Stimulated activated CD4-positive, alpha-beta T cell treated with anti-CD3 and anti-CD28 coated beads, TNF-alpha, amount 100 ng/mL, for 24 hours (primary cell): ENCODE measurements at regions not wholly inside any gene's neighbourhood (a gene's known extent, or its start where the extent isn't known, plus 50 kb on each side); places are given as distances from the start of the nearest gene placed in this dataset.
"Not testable (repeated sequence)": the region's sequence is repeated elsewhere in the genome, so short reads cannot be mapped to it uniquely, and the experiment has no call there.

Experiments used
- DNase-seq, 3 experiments: peaks; one replicate each; pipeline ENCODE4 v3.0.0-alpha.2; 2020; ENCODE audit warnings: low read depth in 3 of 3

GRCh38 chr10:43939389-43939938 is 290.8 kb upstream of the ZNF32 start:
- DNase-seq = no peak

- DNase-seq = no peak
Measured at GRCh38 chr10:43938810-43939209, 290.1 kb upstream of the ZNF32 start.

DNA sequence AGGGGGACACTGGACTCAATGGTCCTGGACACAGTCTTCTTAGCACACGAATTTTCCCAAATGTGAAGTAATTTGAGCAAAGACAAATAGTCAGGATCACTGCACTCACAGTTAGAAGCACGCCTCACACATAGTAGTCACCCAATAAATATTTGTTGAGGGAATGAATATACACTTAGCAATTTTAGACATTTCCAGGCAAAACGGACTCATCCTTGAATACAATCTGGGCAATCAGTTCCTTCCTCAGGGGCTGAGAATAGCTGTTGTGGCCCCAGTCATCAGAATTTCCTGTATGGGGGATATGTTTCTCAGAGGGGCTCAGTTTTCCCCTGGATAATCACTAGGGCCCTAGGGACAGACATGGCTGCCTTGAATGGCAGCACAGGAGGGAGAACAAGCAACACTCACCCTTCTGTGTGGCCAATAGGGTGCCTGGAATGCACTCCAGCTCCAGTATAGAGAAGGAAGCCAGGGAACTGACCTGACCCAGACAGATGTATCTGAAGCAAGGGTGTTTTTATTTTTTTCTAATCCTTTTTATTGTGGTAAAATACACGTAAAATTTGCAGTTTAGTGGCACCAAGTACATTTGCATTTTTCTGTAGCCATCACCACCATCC is 282.7 kb upstream of the ZNF32 start:
- DNase-seq = no peak

GRCh38 chr10:43930777-43931176 is 282.1 kb upstream of the ZNF32 start:
- DNase-seq = no peak

DNA sequence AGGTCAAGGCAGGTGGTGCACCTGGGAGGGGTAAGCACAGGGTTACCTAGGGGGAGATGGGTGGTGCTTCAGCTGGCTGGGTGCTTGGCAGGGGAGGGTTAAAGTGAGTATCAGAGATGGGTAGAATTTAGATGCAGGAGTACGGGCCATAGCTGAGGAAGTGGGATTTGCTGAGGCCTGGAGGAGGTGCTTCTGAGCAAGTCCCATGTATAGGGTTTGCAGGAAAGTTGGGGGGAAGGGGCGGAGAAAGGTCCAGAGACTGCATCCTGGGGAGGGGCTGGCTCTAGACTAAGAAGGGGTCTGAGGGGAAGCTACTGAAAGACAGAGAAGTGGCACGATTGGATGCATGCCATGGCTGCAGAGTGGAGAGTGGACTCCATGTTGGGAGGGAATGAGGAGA is 281.6 kb upstream of the ZNF32 start:
- no peak for DNase-seq

DNA sequence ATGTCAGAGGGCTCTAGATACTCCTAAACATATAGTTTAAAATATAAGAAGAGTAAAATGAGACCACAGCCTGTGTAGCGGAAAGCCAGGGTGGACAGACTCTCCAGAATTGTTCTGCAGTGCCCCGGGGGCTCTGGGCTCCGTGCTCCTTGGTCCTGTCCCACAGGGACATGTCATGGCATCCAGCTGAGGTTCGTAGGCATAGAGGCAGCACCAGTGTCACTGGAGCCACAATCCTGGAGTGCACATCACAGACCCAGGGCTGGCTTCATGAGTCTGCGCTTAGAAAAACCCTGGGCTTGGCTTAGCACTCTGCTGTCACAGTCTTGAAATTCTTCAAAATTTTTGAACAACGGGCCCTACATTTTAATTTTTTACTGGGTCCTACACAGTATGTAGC is 280.4 kb upstream of the ZNF32 start:
- no peak for DNase-seq

DNA sequence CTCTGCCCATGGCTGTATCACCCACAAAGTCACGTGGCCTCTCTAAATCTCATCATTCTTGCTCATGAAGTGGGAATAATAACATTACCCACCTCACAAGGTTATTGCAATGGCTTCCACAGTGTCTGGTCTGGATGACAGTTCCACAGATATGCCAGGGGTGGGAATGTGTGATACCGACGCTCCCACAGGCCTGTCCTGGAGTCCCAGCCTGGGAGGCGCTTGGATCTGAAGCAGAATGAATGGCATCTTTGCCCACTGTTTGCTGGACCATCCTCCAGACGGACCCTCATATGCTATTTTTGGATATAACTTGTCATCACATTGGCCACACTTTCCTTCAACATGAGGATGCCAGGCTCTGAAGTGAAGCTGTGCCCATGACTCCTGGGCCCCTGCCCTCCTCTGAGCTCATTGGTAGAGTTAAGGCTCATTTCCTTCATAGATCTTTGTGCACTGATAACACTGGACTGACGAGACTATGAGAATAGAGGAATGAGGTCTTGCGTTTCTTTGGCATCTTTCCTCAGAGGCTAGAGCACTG is 279.8 kb upstream of the ZNF32 start:
- no peak for DNase-seq

DNA sequence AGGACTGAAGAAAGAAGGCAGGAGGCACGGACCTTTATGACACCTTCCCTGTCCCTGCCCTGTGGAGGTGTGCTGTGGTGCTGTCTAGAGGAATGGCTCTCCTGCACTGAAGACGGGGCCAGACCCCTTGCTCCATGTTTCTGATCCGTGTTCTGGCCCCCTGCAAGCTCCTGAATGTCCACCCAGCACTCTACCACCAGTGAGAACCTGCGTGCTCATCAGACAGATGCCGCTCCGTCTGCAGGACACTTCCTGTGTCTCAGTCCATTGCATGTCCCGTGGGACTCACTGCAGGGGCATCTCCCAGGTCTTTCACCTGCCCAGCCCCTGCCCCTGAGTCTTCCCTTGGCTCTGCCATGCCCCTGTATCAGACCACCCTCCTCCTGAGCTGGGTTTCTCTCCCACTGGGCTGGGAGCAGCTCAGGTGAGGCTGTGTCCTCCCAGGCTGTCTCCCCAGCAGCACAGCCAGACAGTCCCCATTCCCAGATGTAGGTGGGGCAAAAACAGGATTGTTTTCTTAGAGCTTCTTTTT is 278.3 kb upstream of the ZNF32 start:
- DNase-seq = no peak

GRCh38 chr10:43926371-43926770 is 277.7 kb upstream of the ZNF32 start:
- no peak for DNase-seq

DNA sequence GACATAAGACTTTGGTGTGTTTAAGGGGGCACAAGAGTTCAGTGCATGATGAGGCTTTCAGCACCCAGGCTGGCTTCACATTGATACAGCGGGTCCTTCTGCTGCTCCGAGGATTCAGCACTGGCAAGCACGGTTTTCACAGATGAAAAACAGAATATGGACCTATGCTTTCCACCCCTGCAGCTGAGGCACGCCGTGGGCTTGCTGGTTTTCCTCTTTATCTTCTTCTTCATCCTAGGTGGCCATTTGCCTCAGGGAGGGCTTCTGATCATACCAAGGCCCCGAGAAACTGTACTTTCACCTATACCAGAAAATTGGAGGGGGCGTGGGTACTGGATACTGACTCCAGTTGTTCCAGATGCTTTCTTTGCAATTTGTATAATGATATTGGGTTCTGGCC is 277.1 kb upstream of the ZNF32 start:
- DNase-seq = no peak

DNA sequence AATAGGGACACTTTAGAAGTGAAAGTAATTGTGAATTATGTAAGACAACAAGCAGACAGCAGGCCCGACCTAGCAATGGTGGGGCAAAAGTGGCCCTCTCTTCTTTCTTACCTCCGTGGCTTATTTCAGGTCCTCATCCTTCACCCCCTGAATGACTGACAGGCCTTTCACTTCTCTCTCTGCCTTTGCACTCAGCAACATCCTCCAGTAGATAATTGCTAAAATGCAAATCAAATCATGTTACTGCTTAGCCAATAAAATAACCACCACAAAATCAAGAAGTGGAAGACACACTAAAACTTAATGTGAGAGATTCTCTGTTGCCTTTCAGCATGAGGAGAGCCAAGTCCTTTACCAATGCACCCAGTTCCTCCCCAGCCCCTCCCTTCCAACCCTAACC is 274.6 kb upstream of the ZNF32 start:
- DNase-seq = no peak

DNA sequence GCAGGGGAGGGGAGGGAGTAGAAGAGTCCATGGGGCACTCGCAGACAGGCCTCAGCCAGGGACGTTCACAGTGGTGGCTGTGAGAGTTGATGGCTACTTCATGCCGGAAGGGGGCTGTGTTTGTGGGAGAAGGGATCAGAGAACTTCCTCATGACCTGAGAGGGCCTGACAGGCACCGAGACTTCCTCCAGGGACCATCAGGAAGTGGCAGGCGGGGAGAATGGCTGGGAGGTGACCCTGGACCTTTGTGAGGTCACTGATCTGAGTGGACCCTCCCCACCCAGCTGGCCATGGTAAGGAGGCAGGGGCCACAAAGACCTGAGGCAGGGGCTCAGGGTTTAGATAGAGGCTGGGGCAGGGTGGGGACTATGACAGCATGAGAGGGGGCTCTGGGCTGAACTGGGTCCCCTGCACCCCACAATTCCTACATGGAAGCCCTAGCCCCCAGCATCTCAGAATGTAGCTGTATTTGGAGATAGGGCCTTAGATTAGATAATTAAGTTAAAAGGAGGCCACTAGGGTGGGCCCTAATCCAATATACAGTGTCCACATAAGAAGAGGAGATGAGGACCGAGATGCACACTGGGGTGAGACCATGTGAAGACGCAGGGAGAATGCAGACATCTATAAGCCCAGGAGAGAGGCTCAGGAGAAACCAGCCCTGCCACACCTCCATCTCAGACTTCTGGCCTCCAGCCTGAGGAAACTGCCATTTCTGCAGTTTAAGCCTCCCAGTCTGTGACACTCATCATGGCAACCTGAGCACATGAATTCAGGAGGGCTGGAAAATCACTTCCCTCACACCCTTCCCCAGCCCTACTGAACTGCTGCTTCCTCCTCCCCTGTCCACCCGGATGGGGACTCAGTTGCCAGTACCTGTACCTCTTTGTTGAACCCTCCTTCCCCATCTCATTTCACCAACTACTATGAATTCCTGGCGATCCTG is 273.9 kb upstream of the ZNF32 start:
- DNase-seq = no peak

GRCh38 chr10:43921881-43922280 is 273.2 kb upstream of the ZNF32 start:
- no peak for DNase-seq

DNA sequence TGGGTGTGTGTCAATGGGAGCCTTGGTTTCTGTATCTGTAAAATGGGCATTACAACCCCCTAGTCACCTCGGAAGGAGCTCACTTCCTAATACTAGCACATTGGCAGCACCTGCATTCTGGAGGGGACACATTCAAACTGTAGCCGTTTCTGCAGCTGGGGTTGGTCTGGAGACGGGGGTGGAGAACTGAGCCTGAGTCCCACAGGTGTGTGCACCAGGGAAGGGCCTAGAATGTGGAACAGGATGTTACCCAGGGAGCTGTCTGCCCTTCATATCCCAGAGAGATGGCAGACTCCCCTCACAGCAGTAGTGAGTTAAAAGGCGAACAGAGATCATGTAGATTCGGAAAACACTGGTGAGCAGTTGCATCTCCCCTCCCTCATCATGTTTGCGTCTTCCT is 272.8 kb upstream of the ZNF32 start:
- no peak for DNase-seq

GRCh38 chr10:43920236-43920758 is 271.6 kb upstream of the ZNF32 start:
- DNase-seq = not testable (repeated sequence)

GRCh38 chr10:43913676-43914235 is 265.1 kb upstream of the ZNF32 start:
- no peak for DNase-seq

DNA sequence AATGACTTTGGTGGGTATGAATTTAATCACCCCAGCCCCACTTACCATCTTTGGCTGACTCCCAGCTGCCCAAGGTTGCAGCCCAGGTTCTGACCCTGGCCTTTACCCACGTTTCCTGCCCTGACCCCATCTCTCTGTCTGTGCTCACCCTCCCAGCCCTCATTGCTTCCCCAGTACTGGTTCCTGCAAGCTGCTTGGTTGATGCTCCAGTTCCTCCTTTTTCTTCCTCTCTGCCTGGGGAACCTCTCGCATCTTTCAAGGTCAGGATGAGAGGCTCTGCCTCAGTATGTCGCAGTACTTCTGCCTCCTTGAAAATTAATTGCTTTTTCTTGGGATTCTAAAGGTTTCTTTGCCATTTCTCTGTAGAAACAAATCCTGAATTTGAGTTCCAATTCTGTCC is 263.8 kb upstream of the ZNF32 start:
- no peak for DNase-seq

GRCh38 chr10:43906490-43906889 is 257.8 kb upstream of the ZNF32 start:
- no peak for DNase-seq

DNA sequence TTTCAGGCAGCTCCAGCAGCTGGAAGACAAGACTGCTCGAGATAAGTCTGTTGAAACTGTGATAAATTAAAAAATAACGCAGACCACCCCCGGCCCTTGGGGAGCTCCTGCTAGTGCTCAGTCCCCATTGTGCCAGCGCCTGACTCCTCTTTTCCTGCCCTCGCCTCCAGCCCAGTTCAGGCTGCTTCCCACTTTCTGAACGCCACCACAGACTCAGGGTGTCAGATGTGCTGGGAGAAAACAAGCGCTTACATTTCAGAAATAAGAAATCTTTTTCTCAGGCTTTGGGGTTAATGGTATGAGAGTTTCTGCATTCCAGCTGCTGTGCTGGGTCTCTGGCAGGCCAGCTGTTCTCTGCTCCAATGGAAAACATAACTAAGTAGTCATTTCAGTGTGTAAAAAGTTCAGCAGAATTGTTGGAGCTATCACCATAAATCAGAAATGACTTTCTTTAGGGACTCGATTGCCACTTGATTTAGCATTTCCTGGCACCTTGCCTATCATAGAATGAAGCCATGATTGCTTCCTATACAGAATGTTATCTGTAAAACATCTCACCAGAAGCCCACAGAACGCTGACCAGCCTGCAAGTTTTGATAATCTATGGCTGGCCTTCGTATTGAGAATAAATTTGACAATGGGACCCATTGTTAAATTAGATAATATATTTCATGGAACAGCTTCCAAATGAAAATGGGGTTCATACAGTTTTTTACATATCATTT is 257.0 kb upstream of the ZNF32 start:
- DNase-seq = no peak

- no peak for DNase-seq
Measured at GRCh38 chr10:43904844-43905243, 256.2 kb upstream of the ZNF32 start.

GRCh38 chr10:43904301-43904700 is 255.6 kb upstream of the ZNF32 start:
- no peak for DNase-seq
